Right lobe of liver (tissue), 4 donors: ENCODE measurements at regions not wholly inside any gene's neighbourhood (a gene's known extent, or its start where the extent isn't known, plus 50 kb on each side); places are given as distances from the start of the nearest gene placed in this dataset.

ENCODE experiments used
- CTCF ChIP-seq, 4 donors: fragments of 200-600 bp in 3 of 4; fragments of 450-650 bp in 1 of 4; IDR thresholded peaks; one replicate each; pipeline versions ENCODE4 v1.5.1 to v1.8.0; 2016 to 2022; ENCODE audit warnings: antibody characterized with exemption in 4 of 4, mild to moderate bottlenecking in 2 of 4
- POLR2A ChIP-seq: fragments of 450-650 bp; IDR thresholded peaks from one replicate; pipeline ENCODE4 v1.6.1; 2017; ENCODE audit warnings: antibody characterized with exemption, mild to moderate bottlenecking
- donor health status: DM: no; HTN: no; CAD: no.
- donor health status: DM: no; HTN: no; CAD: no.
- donor health status: DM: no; HTN: yes; CAD: no.

GRCh38 chr5:118199801-118200200 is 788.5 kb downstream of the DTWD2 start:
- TF ChIP-seq CTCF (IDR thresholded peaks at IDR 0.05) (no peak), POLR2A (no peak)
